Gastrocnemius medialis (tissue), 4 donors: ENCODE measurements at regions not wholly inside any gene's neighbourhood (a gene's known extent, or its start where the extent isn't known, plus 50 kb on each side); places are given as distances from the start of the nearest gene placed in this dataset.

ENCODE experiments used
- POLR2A ChIP-seq, 2 donors: fragments of 450-650 bp; IDR thresholded peaks; one replicate each; pipeline ENCODE4 v1.6.1; 2017; ENCODE audit warnings: antibody characterized with exemption in 2 of 2, mild to moderate bottlenecking in 2 of 2, moderate library complexity in 2 of 2
- TF ChIP-seq, protein P1 (sequence below), 5 experiments: fragments of 450-650 bp in 3 of 5; fragments of 200-600 bp in 2 of 5; sonication (generic) in 2 of 5; IDR thresholded peaks in 4 of 5; conservative IDR thresholded peaks in 1 of 5; 1 replicate in 4 of 5; 2 replicates in 1 of 5; pipeline ENCODE4 v1.5.1; 2016 to 2019; ENCODE audit warnings: antibody characterized with exemption in 5 of 5, mild to moderate bottlenecking in 3 of 5, moderate library complexity in 3 of 5

DNA sequence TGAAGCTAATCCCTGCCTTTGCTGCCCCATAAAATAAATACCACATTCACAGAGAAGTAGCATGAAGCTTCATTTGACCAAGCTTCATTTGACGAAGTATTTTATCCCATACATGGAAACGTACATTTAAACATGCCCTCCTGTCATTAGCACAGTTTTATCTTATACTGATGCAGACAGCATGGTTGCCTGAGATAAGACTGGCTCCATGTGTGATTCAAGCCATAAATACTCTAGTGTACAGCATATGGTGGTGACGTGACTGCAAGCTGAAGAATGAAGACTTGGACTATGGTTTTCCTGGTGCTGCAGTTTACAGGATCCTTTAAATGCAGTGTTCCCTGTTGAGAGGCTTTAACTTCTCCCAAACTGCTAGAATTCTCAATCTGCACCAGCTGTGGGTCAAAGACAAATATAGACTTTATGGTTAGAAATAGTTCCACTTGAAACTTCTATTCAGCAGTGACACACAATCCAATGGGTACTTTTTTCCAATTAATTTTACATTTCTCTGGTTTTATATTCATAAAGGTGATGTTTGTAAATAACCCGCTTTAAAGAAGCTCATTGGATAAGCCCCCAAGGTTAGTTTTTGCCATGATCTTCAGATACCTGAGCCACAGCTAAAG, 64.9 kb downstream of the CYB561 start:
- TF ChIP-seq, protein P1, sequence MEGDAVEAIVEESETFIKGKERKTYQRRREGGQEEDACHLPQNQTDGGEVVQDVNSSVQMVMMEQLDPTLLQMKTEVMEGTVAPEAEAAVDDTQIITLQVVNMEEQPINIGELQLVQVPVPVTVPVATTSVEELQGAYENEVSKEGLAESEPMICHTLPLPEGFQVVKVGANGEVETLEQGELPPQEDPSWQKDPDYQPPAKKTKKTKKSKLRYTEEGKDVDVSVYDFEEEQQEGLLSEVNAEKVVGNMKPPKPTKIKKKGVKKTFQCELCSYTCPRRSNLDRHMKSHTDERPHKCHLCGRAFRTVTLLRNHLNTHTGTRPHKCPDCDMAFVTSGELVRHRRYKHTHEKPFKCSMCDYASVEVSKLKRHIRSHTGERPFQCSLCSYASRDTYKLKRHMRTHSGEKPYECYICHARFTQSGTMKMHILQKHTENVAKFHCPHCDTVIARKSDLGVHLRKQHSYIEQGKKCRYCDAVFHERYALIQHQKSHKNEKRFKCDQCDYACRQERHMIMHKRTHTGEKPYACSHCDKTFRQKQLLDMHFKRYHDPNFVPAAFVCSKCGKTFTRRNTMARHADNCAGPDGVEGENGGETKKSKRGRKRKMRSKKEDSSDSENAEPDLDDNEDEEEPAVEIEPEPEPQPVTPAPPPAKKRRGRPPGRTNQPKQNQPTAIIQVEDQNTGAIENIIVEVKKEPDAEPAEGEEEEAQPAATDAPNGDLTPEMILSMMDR (IDR thresholded peaks at IDR 0.05 in 4 of 5, conservative IDR thresholded peaks at IDR 0.05 in 1 of 5): no peak
- no peak for TF ChIP-seq POLR2A (IDR thresholded peaks at IDR 0.05)
